ENCODE measurements at regions not wholly inside any gene's neighbourhood (a gene's known extent, or its start where the extent isn't known, plus 50 kb on each side); places are given as distances from the start of the nearest gene placed in this dataset.
A peak's percentile ranks its signal among the peaks of the same experiment; 100 is the strongest.

GRCh38 chr20:5696011-5696559, 54.1 kb upstream of the SHLD1 start:
- no peaks in the 10 kb centered on the region for H3K27me3 Mint-ChIP-seq (ENCODE audit: low read depth)

GRCh38 chr20:5691918-5692618, 58.1 kb upstream of the SHLD1 start:
- no peak for TF ChIP-seq CTCF (IDR thresholded peaks at IDR 0.05; ENCODE audit: unreplicated experiment in 3 of 3)
- H3K9me3 Mint-ChIP-seq = peaks cover 10% of the 10 kb centered on the region
- peaks cover 4% of the 10 kb centered on the region for H3K27me3 Mint-ChIP-seq (ENCODE audit: low read depth)
- peak overlapping the region; percentile 20 to 85 (median 38) for H3K27ac Mint-ChIP-seq
- H3K4me3 Mint-ChIP-seq = no peak overlapping the region
- H3K36me3 Mint-ChIP-seq (ENCODE audit: low read depth) = no peaks in the 10 kb centered on the region
- H3K4me1 Mint-ChIP-seq = peaks cover 4% of the 10 kb centered on the region

More at GRCh38 chr20:5696011-5696559, 54.1 kb upstream of the SHLD1 start:
- no peaks in the 10 kb centered on the region for H3K36me3 Mint-ChIP-seq (ENCODE audit: low read depth)
- H3K4me3 Mint-ChIP-seq = no peak overlapping the region
- no peak for TF ChIP-seq CTCF (IDR thresholded peaks at IDR 0.05; ENCODE audit: unreplicated experiment in 3 of 3)
- H3K27ac Mint-ChIP-seq = no peak overlapping the region
- H3K4me1 Mint-ChIP-seq = no peaks in the 10 kb centered on the region
- peaks cover 10% of the 10 kb centered on the region for H3K9me3 Mint-ChIP-seq

GRCh38 chr20:5689463-5689862, 60.7 kb upstream of the SHLD1 start:
- Mint-ChIP-seq H3K4me3 (no peak overlapping the region), H3K9me3 (peaks cover 2% of the 10 kb centered on the region), H3K27ac (no peak overlapping the region), H3K4me1 (peaks cover 4% of the 10 kb centered on the region), H3K27me3 (ENCODE audit: low read depth) (peaks cover 7% of the 10 kb centered on the region), H3K36me3 (ENCODE audit: low read depth) (no peaks in the 10 kb centered on the region)
- TF ChIP-seq CTCF (IDR thresholded peaks at IDR 0.05; ENCODE audit: unreplicated experiment in 3 of 3) = no peak

GRCh38 chr20:5688431-5688972, 61.7 kb upstream of the SHLD1 start:
- Mint-ChIP-seq H3K4me1 (peaks cover 4% of the 10 kb centered on the region), H3K27ac (peak overlapping the region in 1 of 3 experiments; percentile 22), H3K9me3 (peaks cover 2% of the 10 kb centered on the region), H3K27me3 (ENCODE audit: low read depth) (peaks cover 8% of the 10 kb centered on the region), H3K4me3 (no peak overlapping the region), H3K36me3 (ENCODE audit: low read depth) (no peaks in the 10 kb centered on the region)
- no peak for TF ChIP-seq CTCF (IDR thresholded peaks at IDR 0.05; ENCODE audit: unreplicated experiment in 3 of 3)

- Mint-ChIP-seq H3K9me3 (peaks cover 2% of the 10 kb centered on the region), H3K36me3 (ENCODE audit: low read depth) (no peaks in the 10 kb centered on the region), H3K27ac (no peak overlapping the region), H3K4me1 (peaks cover 4% of the 10 kb centered on the region), H3K4me3 (no peak overlapping the region), H3K27me3 (ENCODE audit: low read depth) (peaks cover 8% of the 10 kb centered on the region)
- TF ChIP-seq CTCF (IDR thresholded peaks at IDR 0.05; ENCODE audit: unreplicated experiment in 3 of 3) = no peak
These were observed 62.3 kb upstream of the SHLD1 start for GRCh38 chr20:5687884-5688283.

Data from nephron (organoid).